HepG2 (cell line): ENCODE measurements at regions not wholly inside any gene's neighbourhood (a gene's known extent, or its start where the extent isn't known, plus 50 kb on each side); places are given as distances from the start of the nearest gene placed in this dataset.

ENCODE experiments used
- BCL3 ChIP-seq: sonication (generic); formaldehyde crosslinking; IDR thresholded peaks from 2 replicates; pipeline ENCODE4 v1.5.1; 2020; ENCODE audit warnings: mild to moderate bottlenecking, missing genetic modification reagents, moderate library complexity
- CTCF ChIP-seq: sonication (generic); formaldehyde crosslinking; IDR thresholded peaks from 2 replicates; pipeline ENCODE4 v1.5.0; 2020; ENCODE audit warnings: mild to moderate bottlenecking, missing genetic modification reagents, moderate library complexity
- GABPA ChIP-seq, 2 experiments: IDR thresholded peaks; 2 replicates each; pipeline ENCODE4 v1.6.1; 2011 to 2016; ENCODE audit warnings: low read depth in 2 of 2, low read length in 1 of 2, missing biosample characterization in 1 of 2, missing genetic modification characterization in 1 of 2
- HNF4G ChIP-seq, 2 experiments: sonication (generic) in 1 of 2; formaldehyde crosslinking in 1 of 2; IDR thresholded peaks; 2 replicates each; pipeline versions ENCODE4 v1.4.0 to v1.6.1; 2011 to 2020; ENCODE audit warnings: borderline replicate concordance in 2 of 2, low read depth in 2 of 2, mild to moderate bottlenecking in 2 of 2, low read length in 1 of 2, missing genetic modification reagents in 1 of 2, moderate library complexity in 1 of 2
- PHF20 ChIP-seq: sonication (generic); formaldehyde crosslinking; IDR thresholded peaks from 2 replicates; pipeline ENCODE4 v1.5.0; 2020; ENCODE audit warnings: mild to moderate bottlenecking, missing genetic modification reagents
- SP1 ChIP-seq, 2 experiments: fragments of 450-650 bp in 1 of 2; sonication (generic) in 1 of 2; formaldehyde crosslinking in 1 of 2; IDR thresholded peaks; 2 replicates each; pipeline versions ENCODE4 v1.4.0 to v1.6.1; 2016 to 2020; ENCODE audit warnings: missing genetic modification reagents in 1 of 2
- U2AF1 ChIP-seq: fragments of 200-400 bp; formaldehyde crosslinking; optimal IDR thresholded peaks from 2 replicates; pipeline ENCODE3; 2017; ENCODE audit warnings: mild to moderate bottlenecking, low read depth, low read length
- ZNF33A ChIP-seq: sonication (generic); formaldehyde crosslinking; IDR thresholded peaks from 2 replicates; pipeline ENCODE4 v1.5.1; 2020; ENCODE audit warnings: missing genetic modification reagents, mild to moderate bottlenecking, moderate library complexity, borderline replicate concordance
- ZNF33B ChIP-seq: sonication (generic); formaldehyde crosslinking; IDR thresholded peaks from 2 replicates; pipeline ENCODE4 v1.5.1; 2020; ENCODE audit warnings: mild to moderate bottlenecking, missing genetic modification reagents
- ZNF362 ChIP-seq: sonication (generic); formaldehyde crosslinking; IDR thresholded peaks from 2 replicates; pipeline ENCODE4 v1.4.0; 2020; ENCODE audit warnings: missing genetic modification reagents, mild to moderate bottlenecking, borderline replicate concordance
- ZNF547 ChIP-seq: sonication (generic); formaldehyde crosslinking; IDR thresholded peaks from 2 replicates; pipeline ENCODE4 v1.5.1; 2020; ENCODE audit warnings: mild to moderate bottlenecking, missing genetic modification reagents

GRCh38 chr22:26937213-26937612 is 279.8 kb downstream of the MIAT start:
- TF ChIP-seq GABPA (IDR thresholded peaks at IDR 0.05; ENCODE audit: low read depth, low read length) (no peak), GABPA (CRISPR knock-in tag; IDR thresholded peaks at IDR 0.05; ENCODE audit: low read depth) (no peak), ZNF33B (CRISPR knock-in tag) (no peak), PHF20 (CRISPR knock-in tag) (no peak), ZNF33A (CRISPR knock-in tag) (no peak), U2AF1 (no peak), ZNF547 (CRISPR knock-in tag) (no peak), ZNF362 (no peak), CTCF (no peak), HNF4G (IDR thresholded peaks at IDR 0.05; ENCODE audit: borderline replicate concordance, low read depth, low read length) (no peak), HNF4G (CRISPR knock-in tag; IDR thresholded peaks at IDR 0.05; ENCODE audit: borderline replicate concordance, low read depth) (no peak), SP1 (IDR thresholded peaks at IDR 0.05) (no peak), SP1 (CRISPR knock-in tag; IDR thresholded peaks at IDR 0.05) (no peak), BCL3 (CRISPR knock-in tag) (no peak)
